GM19351 (cell line): ENCODE measurements at regions not wholly inside any gene's neighbourhood (a gene's known extent, or its start where the extent isn't known, plus 50 kb on each side); places are given as distances from the start of the nearest gene placed in this dataset.
"Not testable (repeated sequence)": the region's sequence is repeated elsewhere in the genome, so short reads cannot be mapped to it uniquely, and the experiment has no call there.

Experiments
- ATAC-seq: cut with Tn5 transposase; IDR thresholded peaks from one replicate; pipeline ENCODE4 v1.9.1; 2021; ENCODE audit warnings: mild to moderate bottlenecking, moderate library complexity; ENCODE audit not compliant: unreplicated experiment

- ATAC-seq = no peak
Measured at GRCh38 chr9:93813221-93814076, 141.7 kb downstream of the BARX1 start.

- ATAC-seq = no peak
Measured at GRCh38 chr9:93812410-93812668, 142.8 kb downstream of the BARX1 start.

- ATAC-seq = no peak
Measured at GRCh38 chr9:93810028-93810971, 144.9 kb downstream of the BARX1 start.

GRCh38 chr9:93809204-93809940, 145.8 kb downstream of the BARX1 start:
- no peak for ATAC-seq

GRCh38 chr9:93808115-93809029, 146.8 kb downstream of the BARX1 start:
- no peak for ATAC-seq

GRCh38 chr9:93807166-93808074, 147.7 kb downstream of the BARX1 start:
- no peak for ATAC-seq

- ATAC-seq = no peak
Measured at GRCh38 chr9:93801581-93802284, 153.4 kb downstream of the BARX1 start.

GRCh38 chr9:93801120-93801519, 154.0 kb downstream of the BARX1 start:
- ATAC-seq = no peak

- no peak for ATAC-seq
Measured at GRCh38 chr9:93792358-93792757, 162.8 kb downstream of the BARX1 start.

GRCh38 chr9:93786204-93786603, 169.0 kb downstream of the BARX1 start:
- no peak for ATAC-seq

- ATAC-seq = no peak
Measured at GRCh38 chr9:93776873-93777272, 178.3 kb downstream of the BARX1 start.

- no peak for ATAC-seq
Measured at GRCh38 chr9:93776256-93776655, 178.9 kb downstream of the BARX1 start.

- ATAC-seq = no peak
Measured at GRCh38 chr9:93774331-93775102, 180.6 kb downstream of the BARX1 start.

- ATAC-seq = no peak
Measured at GRCh38 chr9:93771276-93771675, 183.9 kb downstream of the BARX1 start.

GRCh38 chr9:93761822-93762221, 185.4 kb downstream of the PHF2 start:
- ATAC-seq = no peak

GRCh38 chr9:93750045-93750444, 173.7 kb downstream of the PHF2 start:
- ATAC-seq = no peak

GRCh38 chr9:93748827-93749226, 172.4 kb downstream of the PHF2 start:
- not testable (repeated sequence) for ATAC-seq

- ATAC-seq = no peak
Measured at GRCh38 chr9:93731963-93732362, 155.6 kb downstream of the PHF2 start.
